ENCODE measurements at regions not wholly inside any gene's neighbourhood (a gene's known extent, or its start where the extent isn't known, plus 50 kb on each side); places are given as distances from the start of the nearest gene placed in this dataset.

DNA sequence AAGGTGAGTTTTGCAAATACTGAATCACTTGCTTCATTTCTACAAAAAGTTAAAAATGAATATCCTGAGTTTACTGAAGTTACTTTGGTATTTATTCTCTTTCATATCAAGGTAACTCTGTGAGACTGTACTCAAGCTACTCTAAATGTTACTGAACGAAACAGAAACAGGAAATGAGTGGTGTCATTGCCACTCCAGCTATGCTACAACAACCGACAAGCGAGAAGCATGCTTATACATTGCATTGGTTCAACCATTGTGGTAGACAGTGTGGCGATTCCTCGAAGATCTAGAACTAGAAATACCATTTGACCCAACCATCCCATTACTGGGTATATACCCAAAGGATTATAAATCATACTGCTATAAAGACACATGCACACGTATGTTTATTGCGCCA, 313.2 kb upstream of the THBS1 start:
- WGBS (ENCODE audit: insufficient coverage) = 75% methylated on average over 1 of the region's 7 CpGs
- Histone ChIP-seq H3K27ac (ENCODE audit: insufficient read depth in 1 of 2, low read depth in 1 of 2, low read length in 2 of 2, poor library complexity in 1 of 2, severe bottlenecking in 2 of 2) (no peak overlapping the region), H3K27me3 (replicated peaks in 2 of 5; ENCODE audit: control insufficient read depth in 4 of 5, insufficient read depth in 5 of 5, low read length in 4 of 5) (peaks cover 0 to 12% (median 3%) of the 10 kb centered on the region in 5 experiments), H3K9me3 (ENCODE audit: control extremely low read depth in 1 of 5, control insufficient read depth in 4 of 5, insufficient read depth in 2 of 5, low read depth in 1 of 5, low read length in 4 of 5) (no peaks in the 10 kb centered on the region), H3K4me3 (ENCODE audit: control insufficient read depth in 1 of 7, extremely low read depth in 1 of 7, insufficient read depth in 4 of 7, low read depth in 2 of 7, low read length in 6 of 7) (no peak overlapping the region), H3K36me3 (ENCODE audit: control insufficient read depth in 4 of 4, insufficient read depth in 4 of 4, low read length in 3 of 4) (no peaks in the 10 kb centered on the region), H3K4me1 (ENCODE audit: control extremely low read depth in 1 of 4, control insufficient read depth in 4 of 4, insufficient read depth in 4 of 4, low read length in 3 of 4) (peaks cover 0 to 3% (median 0%) of the 10 kb centered on the region in 4 experiments)
- POLR2A ChIA-PET = interaction anchor here (0.6 kb wide), 1 partner anchor 130 kb away, joined by 3 read pairs; no protein-coding TSS in a partner anchor
- CTCF ChIA-PET = no interaction called here
- no peak for DNase-seq

DNA sequence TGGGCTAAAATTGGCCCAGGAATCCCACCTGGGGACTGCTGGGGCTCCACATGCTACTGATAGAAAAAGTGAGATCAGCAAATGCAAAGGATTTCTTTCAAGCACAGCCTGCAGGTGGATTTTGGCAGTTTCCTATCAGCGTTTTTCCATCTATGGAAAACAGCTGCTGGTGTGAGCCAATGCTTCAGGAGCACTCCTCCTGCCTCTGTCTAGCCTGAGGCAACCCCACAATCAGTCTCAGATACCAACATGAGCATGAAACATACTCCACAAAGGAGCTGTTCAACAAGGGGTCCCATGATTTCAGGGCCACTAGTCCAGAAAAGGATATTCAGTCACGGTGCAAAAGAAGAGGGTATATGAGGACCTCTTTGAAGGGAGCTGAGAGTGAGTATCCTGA, 311.5 kb upstream of the THBS1 start:
- Histone ChIP-seq H3K36me3 (ENCODE audit: control insufficient read depth in 4 of 4, insufficient read depth in 4 of 4, low read length in 3 of 4) (no peaks in the 10 kb centered on the region), H3K4me1 (ENCODE audit: control extremely low read depth in 1 of 4, control insufficient read depth in 4 of 4, insufficient read depth in 4 of 4, low read length in 3 of 4) (no peaks in the 10 kb centered on the region), H3K27ac (ENCODE audit: insufficient read depth in 1 of 2, low read depth in 1 of 2, low read length in 2 of 2, poor library complexity in 1 of 2, severe bottlenecking in 2 of 2) (no peak overlapping the region), H3K9me3 (ENCODE audit: control extremely low read depth in 1 of 5, control insufficient read depth in 4 of 5, insufficient read depth in 2 of 5, low read depth in 1 of 5, low read length in 4 of 5) (no peaks in the 10 kb centered on the region), H3K4me3 (ENCODE audit: control insufficient read depth in 1 of 7, extremely low read depth in 1 of 7, insufficient read depth in 4 of 7, low read depth in 2 of 7, low read length in 6 of 7) (no peak overlapping the region), H3K27me3 (replicated peaks in 2 of 5; ENCODE audit: control insufficient read depth in 4 of 5, insufficient read depth in 5 of 5, low read length in 4 of 5) (peaks cover 0 to 12% (median 3%) of the 10 kb centered on the region in 5 experiments)
- POLR2A ChIA-PET = no interaction called here
- WGBS (ENCODE audit: insufficient coverage) = 100% methylated on average over 2 of the region's 2 CpGs
- CTCF ChIA-PET = no interaction called here
- DNase-seq = no peak

DNA sequence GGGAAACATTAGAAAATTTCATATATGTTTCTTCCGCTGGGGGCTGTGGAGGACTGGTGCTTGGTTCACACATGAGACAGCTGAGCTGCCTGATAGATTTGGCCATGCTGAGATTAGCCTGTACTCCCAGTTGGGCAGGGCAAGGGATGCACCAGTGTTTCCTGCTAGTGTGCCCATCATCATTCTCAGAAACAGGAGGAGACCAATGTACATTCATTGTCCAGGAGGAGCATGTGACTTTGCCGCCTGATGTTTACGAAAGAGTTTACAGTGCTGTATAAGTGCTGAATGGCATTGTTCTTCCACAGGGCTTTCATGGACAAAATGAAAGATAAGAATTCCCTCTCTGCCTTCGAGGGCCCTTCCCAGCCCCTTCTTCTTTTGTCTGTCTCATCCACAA, 311.1 kb upstream of the THBS1 start:
- no peaks in the 10 kb centered on the region for H3K36me3 ChIP-seq (ENCODE audit: control insufficient read depth in 4 of 4, insufficient read depth in 4 of 4, low read length in 3 of 4)
- H3K9me3 ChIP-seq (ENCODE audit: control extremely low read depth in 1 of 5, control insufficient read depth in 4 of 5, insufficient read depth in 2 of 5, low read depth in 1 of 5, low read length in 4 of 5) = no peaks in the 10 kb centered on the region
- CTCF ChIA-PET = no interaction called here
- no peak overlapping the region for H3K27ac ChIP-seq (ENCODE audit: insufficient read depth in 1 of 2, low read depth in 1 of 2, low read length in 2 of 2, poor library complexity in 1 of 2, severe bottlenecking in 2 of 2)
- WGBS (ENCODE audit: insufficient coverage) = 77% methylated on average over 3 of the region's 4 CpGs
- DNase-seq = no peak
- H3K4me3 ChIP-seq (ENCODE audit: control insufficient read depth in 1 of 7, extremely low read depth in 1 of 7, insufficient read depth in 4 of 7, low read depth in 2 of 7, low read length in 6 of 7) = no peak overlapping the region
- POLR2A ChIA-PET = no interaction called here
- no peaks in the 10 kb centered on the region for H3K4me1 ChIP-seq (ENCODE audit: control extremely low read depth in 1 of 4, control insufficient read depth in 4 of 4, insufficient read depth in 4 of 4, low read length in 3 of 4)
- peaks cover 0 to 12% (median 3%) of the 10 kb centered on the region in 5 experiments for H3K27me3 ChIP-seq (replicated peaks in 2 of 5; ENCODE audit: control insufficient read depth in 4 of 5, insufficient read depth in 5 of 5, low read length in 4 of 5)

DNA sequence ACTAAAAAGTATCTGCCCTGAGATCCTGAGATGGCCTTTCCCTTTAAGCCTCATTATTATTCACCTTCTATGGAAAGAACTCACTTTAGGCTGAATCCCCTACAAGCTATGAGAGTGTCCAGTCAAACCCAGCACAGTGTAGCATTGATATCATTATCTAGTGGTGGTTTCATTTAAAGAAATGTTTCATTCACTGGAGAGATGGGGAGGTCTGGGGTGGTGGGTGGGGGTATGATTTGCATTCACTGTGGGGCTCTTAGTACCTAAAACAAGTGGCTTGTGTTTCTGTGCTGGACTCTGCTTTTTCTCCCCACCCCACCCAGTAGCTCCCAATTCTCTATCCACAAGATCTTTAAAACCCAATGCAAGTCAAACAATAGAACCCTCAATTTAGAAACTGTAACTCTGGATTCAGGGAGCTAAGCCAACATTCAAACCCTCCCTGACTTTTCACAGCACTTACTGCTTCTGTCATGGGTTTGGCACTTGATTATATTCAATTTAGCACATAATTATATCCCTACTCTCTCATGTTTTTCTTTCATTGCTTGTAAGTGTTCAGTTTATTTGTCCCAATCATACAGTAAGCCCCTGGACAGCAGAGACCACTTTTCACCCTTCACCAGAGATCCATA, 310.5 kb upstream of the THBS1 start:
- Histone ChIP-seq H3K4me3 (ENCODE audit: control insufficient read depth in 1 of 7, extremely low read depth in 1 of 7, insufficient read depth in 4 of 7, low read depth in 2 of 7, low read length in 6 of 7) (no peak overlapping the region), H3K9me3 (ENCODE audit: control extremely low read depth in 1 of 5, control insufficient read depth in 4 of 5, insufficient read depth in 2 of 5, low read depth in 1 of 5, low read length in 4 of 5) (no peaks in the 10 kb centered on the region), H3K27me3 (replicated peaks in 2 of 5; ENCODE audit: control insufficient read depth in 4 of 5, insufficient read depth in 5 of 5, low read length in 4 of 5) (peaks cover 0 to 8% (median 0%) of the 10 kb centered on the region in 5 experiments), H3K27ac (ENCODE audit: insufficient read depth in 1 of 2, low read depth in 1 of 2, low read length in 2 of 2, poor library complexity in 1 of 2, severe bottlenecking in 2 of 2) (no peak overlapping the region), H3K36me3 (ENCODE audit: control insufficient read depth in 4 of 4, insufficient read depth in 4 of 4, low read length in 3 of 4) (no peaks in the 10 kb centered on the region), H3K4me1 (ENCODE audit: control extremely low read depth in 1 of 4, control insufficient read depth in 4 of 4, insufficient read depth in 4 of 4, low read length in 3 of 4) (no peaks in the 10 kb centered on the region)
- ChIA-PET CTCF (no interaction called here), POLR2A (no interaction called here)
- no peak for DNase-seq

DNA sequence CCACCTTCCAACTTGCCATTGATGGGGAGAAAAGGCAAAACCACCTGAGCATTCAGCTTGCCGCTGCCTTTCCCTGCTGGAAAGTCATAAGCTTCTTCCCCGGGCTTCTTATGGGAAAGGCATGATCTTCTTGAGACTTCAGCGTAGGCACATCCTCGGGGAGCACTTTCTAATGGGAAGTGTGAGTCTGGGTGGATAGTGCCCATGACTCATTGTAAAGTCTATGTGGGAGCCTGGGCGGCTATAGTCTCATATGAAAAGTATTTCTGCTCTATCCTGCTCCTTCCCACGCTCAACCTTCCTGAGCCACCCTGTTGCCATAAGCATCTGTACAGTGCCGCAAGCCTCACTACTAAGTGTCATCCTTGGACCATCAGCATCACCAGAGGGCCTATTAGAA, 309.9 kb upstream of the THBS1 start:
- CTCF ChIA-PET = interaction anchor here (1.1 kb wide), 1 partner anchor 38 kb away, joined by 4 read pairs; no protein-coding TSS in a partner anchor
- Histone ChIP-seq H3K9me3 (ENCODE audit: control extremely low read depth in 1 of 5, control insufficient read depth in 4 of 5, insufficient read depth in 2 of 5, low read depth in 1 of 5, low read length in 4 of 5) (no peaks in the 10 kb centered on the region), H3K4me3 (ENCODE audit: control insufficient read depth in 1 of 7, extremely low read depth in 1 of 7, insufficient read depth in 4 of 7, low read depth in 2 of 7, low read length in 6 of 7) (no peak overlapping the region), H3K36me3 (ENCODE audit: control insufficient read depth in 4 of 4, insufficient read depth in 4 of 4, low read length in 3 of 4) (no peaks in the 10 kb centered on the region), H3K27ac (ENCODE audit: insufficient read depth in 1 of 2, low read depth in 1 of 2, low read length in 2 of 2, poor library complexity in 1 of 2, severe bottlenecking in 2 of 2) (no peak overlapping the region), H3K4me1 (ENCODE audit: control extremely low read depth in 1 of 4, control insufficient read depth in 4 of 4, insufficient read depth in 4 of 4, low read length in 3 of 4) (no peaks in the 10 kb centered on the region), H3K27me3 (replicated peaks in 2 of 5; ENCODE audit: control insufficient read depth in 4 of 5, insufficient read depth in 5 of 5, low read length in 4 of 5) (peaks cover 0 to 5% (median 0%) of the 10 kb centered on the region in 5 experiments)
- no peak for DNase-seq
- POLR2A ChIA-PET = no interaction called here
- WGBS (ENCODE audit: insufficient coverage) = 100% methylated on average over 7 of the region's 7 CpGs

DNA sequence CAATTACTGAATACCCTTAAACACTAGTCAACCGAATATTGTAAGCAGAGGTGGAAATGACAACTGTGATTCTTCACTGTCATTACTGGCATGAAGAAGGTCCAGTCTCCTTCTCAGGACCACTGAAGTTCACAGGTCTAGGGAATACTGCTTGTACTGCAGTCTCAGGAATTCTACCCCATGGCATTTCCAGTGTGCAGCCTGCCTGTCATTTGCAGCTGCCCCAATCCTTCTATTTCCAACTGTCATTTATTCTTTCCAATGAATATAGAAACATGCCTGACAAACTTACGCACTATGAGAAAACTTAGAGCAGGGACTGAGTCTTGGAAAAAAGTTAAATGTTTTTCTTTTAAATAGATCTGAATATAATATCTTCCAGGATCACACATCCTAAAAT, 308.0 kb upstream of the THBS1 start:
- peaks cover 0 to 2% (median 0%) of the 10 kb centered on the region in 5 experiments for H3K27me3 ChIP-seq (replicated peaks in 2 of 5; ENCODE audit: control insufficient read depth in 4 of 5, insufficient read depth in 5 of 5, low read length in 4 of 5)
- WGBS (ENCODE audit: insufficient coverage) = 100% methylated on average over 1 of the region's 2 CpGs
- no peaks in the 10 kb centered on the region for H3K4me1 ChIP-seq (ENCODE audit: control extremely low read depth in 1 of 4, control insufficient read depth in 4 of 4, insufficient read depth in 4 of 4, low read length in 3 of 4)
- no peak overlapping the region for H3K4me3 ChIP-seq (ENCODE audit: control insufficient read depth in 1 of 7, extremely low read depth in 1 of 7, insufficient read depth in 4 of 7, low read depth in 2 of 7, low read length in 6 of 7)
- no peaks in the 10 kb centered on the region for H3K36me3 ChIP-seq (ENCODE audit: control insufficient read depth in 4 of 4, insufficient read depth in 4 of 4, low read length in 3 of 4)
- no peaks in the 10 kb centered on the region for H3K9me3 ChIP-seq (ENCODE audit: control extremely low read depth in 1 of 5, control insufficient read depth in 4 of 5, insufficient read depth in 2 of 5, low read depth in 1 of 5, low read length in 4 of 5)
- CTCF ChIA-PET = no interaction called here
- POLR2A ChIA-PET = no interaction called here
- no peak overlapping the region for H3K27ac ChIP-seq (ENCODE audit: insufficient read depth in 1 of 2, low read depth in 1 of 2, low read length in 2 of 2, poor library complexity in 1 of 2, severe bottlenecking in 2 of 2)
- no peak for DNase-seq

DNA sequence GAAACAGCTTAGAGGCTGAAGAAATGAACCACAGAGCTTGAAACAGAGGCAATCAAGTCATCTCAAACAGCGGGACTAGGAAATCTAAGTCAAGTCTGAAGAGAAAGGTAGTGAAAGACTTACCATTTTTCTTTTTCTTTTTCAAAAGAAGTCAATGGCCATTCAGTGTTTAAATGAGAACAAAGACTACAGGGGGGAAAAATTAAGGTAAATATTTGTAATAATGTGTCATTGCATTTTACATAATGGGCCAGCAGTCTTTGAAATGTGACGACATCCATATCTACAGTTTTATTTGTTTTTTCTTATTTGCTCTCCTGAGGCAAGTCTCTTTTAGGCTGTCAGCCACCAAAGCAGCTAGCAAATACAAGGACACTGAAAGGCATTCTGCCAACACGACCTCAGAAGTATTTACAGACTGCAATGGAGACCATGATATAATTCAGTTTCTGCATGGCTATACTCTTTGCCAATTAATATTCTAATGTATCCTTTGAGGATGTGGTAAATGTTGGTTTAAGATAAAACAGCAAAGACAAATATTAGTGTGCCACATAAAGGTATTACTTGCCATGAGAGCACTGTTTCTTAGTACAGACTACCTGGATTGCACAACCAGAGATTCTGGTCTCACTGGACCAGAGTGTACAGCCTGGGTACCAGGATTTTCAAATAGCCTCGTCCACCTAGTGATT, 307.0 kb upstream of the THBS1 start:
- Histone ChIP-seq H3K9me3 (ENCODE audit: control extremely low read depth in 1 of 5, control insufficient read depth in 4 of 5, insufficient read depth in 2 of 5, low read depth in 1 of 5, low read length in 4 of 5) (no peaks in the 10 kb centered on the region), H3K27ac (ENCODE audit: insufficient read depth in 1 of 2, low read depth in 1 of 2, low read length in 2 of 2, poor library complexity in 1 of 2, severe bottlenecking in 2 of 2) (no peak overlapping the region), H3K36me3 (ENCODE audit: control insufficient read depth in 4 of 4, insufficient read depth in 4 of 4, low read length in 3 of 4) (no peaks in the 10 kb centered on the region), H3K27me3 (replicated peaks in 2 of 5; ENCODE audit: control insufficient read depth in 4 of 5, insufficient read depth in 5 of 5, low read length in 4 of 5) (peaks cover 0 to 2% (median 0%) of the 10 kb centered on the region in 5 experiments), H3K4me3 (ENCODE audit: control insufficient read depth in 1 of 7, extremely low read depth in 1 of 7, insufficient read depth in 4 of 7, low read depth in 2 of 7, low read length in 6 of 7) (no peak overlapping the region), H3K4me1 (ENCODE audit: control extremely low read depth in 1 of 4, control insufficient read depth in 4 of 4, insufficient read depth in 4 of 4, low read length in 3 of 4) (no peaks in the 10 kb centered on the region)
- ChIA-PET CTCF (no interaction called here), POLR2A (no interaction called here)
- WGBS (ENCODE audit: insufficient coverage) = 87% methylated on average over 3 of the region's 4 CpGs
- DNase-seq = no peak
